GM21360 (cell line): ENCODE measurements at regions not wholly inside any gene's neighbourhood (a gene's known extent, or its start where the extent isn't known, plus 50 kb on each side); places are given as distances from the start of the nearest gene placed in this dataset.

Experiments
- ATAC-seq: cut with Tn5 transposase; IDR thresholded peaks from one replicate; pipeline ENCODE4 v1.9.1; 2021; ENCODE audit warnings: mild to moderate bottlenecking, moderate library complexity; ENCODE audit not compliant: unreplicated experiment

GRCh38 chr12:124397807-124398577 is 103.1 kb downstream of the RFLNA start:
- ATAC-seq, result no peak

- no peak for ATAC-seq
Measured at GRCh38 chr12:124397399-124397679, 102.4 kb downstream of the RFLNA start.

GRCh38 chr12:124396544-124397398 is 101.9 kb downstream of the RFLNA start:
- ATAC-seq, result no peak

- no peak for ATAC-seq
Measured at GRCh38 chr12:124395986-124396385, 101.1 kb downstream of the RFLNA start.

GRCh38 chr12:124395284-124395752 is 100.4 kb downstream of the RFLNA start:
- no peak for ATAC-seq

- no peak for ATAC-seq
Measured at GRCh38 chr12:124394462-124395128, 99.7 kb downstream of the RFLNA start.

GRCh38 chr12:124393831-124394230 is 98.9 kb downstream of the RFLNA start:
- no peak for ATAC-seq

- no peak for ATAC-seq
Measured at GRCh38 chr12:124393414-124393790, 98.5 kb downstream of the RFLNA start.

- ATAC-seq, result no peak
Measured at GRCh38 chr12:124392667-124393413, 97.9 kb downstream of the RFLNA start.

- no peak for ATAC-seq
Measured at GRCh38 chr12:124392271-124392666, 97.4 kb downstream of the RFLNA start.

- ATAC-seq, result peak; percentile 48
Measured at GRCh38 chr12:124391340-124392261, 96.7 kb downstream of the RFLNA start.

GRCh38 chr12:124390442-124391097 is 95.7 kb downstream of the RFLNA start:
- ATAC-seq, result peak; percentile 44

- no peak for ATAC-seq
Measured at GRCh38 chr12:124389725-124390441, 95.0 kb downstream of the RFLNA start.

- ATAC-seq, result no peak
Measured at GRCh38 chr12:124389138-124389724, 94.3 kb downstream of the RFLNA start.

- no peak for ATAC-seq
Measured at GRCh38 chr12:124388679-124389137, 93.8 kb downstream of the RFLNA start.

GRCh38 chr12:124388038-124388671 is 93.3 kb downstream of the RFLNA start:
- ATAC-seq, result no peak

- no peak for ATAC-seq
Measured at GRCh38 chr12:124387528-124387911, 92.6 kb downstream of the RFLNA start.
